RWPE2 (cell line): ENCODE measurements at regions not wholly inside any gene's neighbourhood (a gene's known extent, or its start where the extent isn't known, plus 50 kb on each side); places are given as distances from the start of the nearest gene placed in this dataset.

Experiments
- ATAC-seq: fragments of 200-7000 bp; cut with Tn5 transposase; 3 replicates; pipeline ENCODE4 v1.9.1; 2021; ENCODE audit warnings: low read depth
- DNase-seq: peaks from one replicate; pipeline ENCODE4 v3.0.0-alpha.2; 2020; ENCODE audit warnings: low spot score
- H3K27ac ChIP-seq: fragments of 450-650 bp; 2 replicates; pipeline ENCODE4 v1.5.1; 2017; ENCODE audit warnings: mild to moderate bottlenecking; ENCODE audit not compliant: poor library complexity, severe bottlenecking
- H3K27me3 ChIP-seq: fragments of 250-450 bp; sonication (Bioruptor Pico); 2 replicates; pipeline ENCODE4 v1.5.1; 2021; ENCODE audit warnings: mild to moderate bottlenecking, moderate library complexity; ENCODE audit not compliant: insufficient read depth, poor library complexity, severe bottlenecking
- H3K36me3 ChIP-seq: fragments of 250-450 bp; sonication (Bioruptor Pico); 2 replicates; pipeline ENCODE4 v1.5.1; 2020; ENCODE audit warnings: low read depth, mild to moderate bottlenecking, moderate library complexity
- H3K4me1 ChIP-seq: fragments of 250-450 bp; sonication (Bioruptor Pico); 2 replicates; pipeline ENCODE4 v1.5.1; 2021; ENCODE audit warnings: mild to moderate bottlenecking, moderate library complexity; ENCODE audit not compliant: insufficient read depth, poor library complexity, severe bottlenecking
- H3K4me3 ChIP-seq: fragments of 250-450 bp; sonication (Bioruptor Pico); 2 replicates; pipeline ENCODE4 v1.5.1; 2021; ENCODE audit warnings: mild to moderate bottlenecking, moderate library complexity; ENCODE audit not compliant: severe bottlenecking
- H3K9me3 ChIP-seq: fragments of 250-450 bp; sonication (Bioruptor Pico); 2 replicates; pipeline ENCODE4 v1.5.1; 2021; ENCODE audit warnings: mild to moderate bottlenecking, moderate library complexity; ENCODE audit not compliant: severe bottlenecking
- CTCF ChIP-seq: fragments of 450-650 bp; IDR thresholded peaks from one replicate; pipeline ENCODE4 v1.5.1; 2017; ENCODE audit warnings: mild to moderate bottlenecking, moderate library complexity; ENCODE audit not compliant: poor library complexity, severe bottlenecking

DNA sequence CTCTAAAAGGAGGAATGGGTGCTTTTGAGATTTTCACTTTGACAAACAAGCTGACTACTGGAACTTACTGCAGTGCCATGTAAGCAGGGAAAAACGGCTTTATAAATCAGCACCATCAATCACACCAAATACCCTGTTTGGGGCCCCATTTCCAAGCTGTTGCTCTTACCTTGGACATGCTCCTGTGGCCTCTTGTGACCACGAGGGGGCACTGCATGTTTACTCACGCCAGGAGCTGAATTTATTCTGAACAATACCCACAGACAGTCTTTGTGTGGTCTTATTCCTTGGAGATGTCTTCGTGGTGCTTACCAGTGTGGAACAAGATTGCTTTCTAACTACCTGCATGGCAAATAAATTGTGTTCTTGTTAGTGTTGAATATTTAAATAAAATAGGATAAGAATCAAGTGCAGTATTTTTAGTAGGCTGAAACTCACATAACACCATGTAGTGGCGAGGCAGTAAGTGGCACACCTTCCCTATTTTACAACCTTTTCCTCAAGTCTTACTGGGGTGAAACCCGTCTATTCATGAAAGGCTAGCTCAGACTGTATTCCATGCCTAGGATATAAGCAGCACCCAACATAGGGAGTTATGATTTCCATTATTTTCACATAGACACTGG, 155.5 kb upstream of the NMUR2 start:
- ATAC-seq (peak; percentile 66), DNase-seq (no peak)
- TF ChIP-seq CTCF: peak; percentile 87
- no peaks in the 10 kb centered on the region for H3K9me3 ChIP-seq
- H3K27me3 ChIP-seq: peaks cover 3% of the 10 kb centered on the region
- H3K4me3 ChIP-seq: no peak overlapping the region
- no peaks in the 10 kb centered on the region for H3K36me3 ChIP-seq
- H3K27ac ChIP-seq: no peak overlapping the region
- no peaks in the 10 kb centered on the region for H3K4me1 ChIP-seq

DNA sequence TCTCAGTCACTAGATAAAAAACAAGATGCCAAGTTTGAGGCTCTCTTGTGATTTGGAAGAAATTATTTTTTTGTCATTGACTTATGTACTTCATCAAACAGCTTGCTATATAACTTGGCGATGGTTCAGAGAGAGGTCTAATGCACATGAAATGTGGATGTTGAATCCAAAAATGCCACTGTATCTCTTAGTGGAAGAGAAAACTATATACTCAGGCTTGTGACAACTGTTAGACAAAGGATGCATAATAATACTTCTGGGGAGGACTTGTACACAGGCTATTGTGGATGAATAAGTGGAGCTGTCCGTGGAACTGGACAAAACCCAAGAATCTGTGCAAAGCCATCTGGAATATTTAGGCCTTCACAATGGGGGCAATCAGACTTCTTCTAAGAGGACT, 162.9 kb upstream of the NMUR2 start:
- H3K36me3 ChIP-seq: no peaks in the 10 kb centered on the region

DNA sequence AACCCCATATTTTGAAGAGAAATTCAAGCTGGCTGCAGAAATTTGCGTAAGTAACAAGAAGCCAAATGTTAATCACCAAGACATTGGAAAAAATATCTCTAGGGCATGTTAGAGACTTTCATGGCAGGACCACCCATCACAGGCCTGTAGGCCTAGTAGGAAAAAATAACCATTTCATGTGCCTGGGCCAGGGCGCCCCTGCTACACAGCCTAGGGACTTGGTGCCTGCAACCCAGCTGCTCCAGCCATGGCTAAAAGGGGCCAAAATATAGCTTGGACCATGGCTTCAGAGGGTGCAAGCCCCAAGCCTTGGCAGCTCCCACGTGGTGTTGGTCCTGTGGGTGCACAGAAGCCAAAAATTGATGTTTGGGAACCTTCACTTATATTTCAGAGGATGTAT, 167.7 kb upstream of the NMUR2 start:
- Histone ChIP-seq H3K27me3 (peaks cover 4% of the 10 kb centered on the region), H3K9me3 (no peaks in the 10 kb centered on the region), H3K4me3 (no peak overlapping the region), H3K27ac (no peak overlapping the region), H3K4me1 (no peaks in the 10 kb centered on the region), H3K36me3 (no peaks in the 10 kb centered on the region)
- DNase-seq: no peak
- ATAC-seq: no peak
- no peak for TF ChIP-seq CTCF

More for the DNA sequence above, 162.9 kb upstream of the NMUR2 start:
- ATAC-seq: no peak
- Histone ChIP-seq H3K4me3 (no peak overlapping the region), H3K9me3 (no peaks in the 10 kb centered on the region), H3K27ac (no peak overlapping the region), H3K4me1 (no peaks in the 10 kb centered on the region), H3K27me3 (peaks cover 15% of the 10 kb centered on the region)
- TF ChIP-seq CTCF: no peak
- DNase-seq: no peak

- Histone ChIP-seq H3K4me1 (no peaks in the 10 kb centered on the region), H3K27ac (no peak overlapping the region), H3K27me3 (no peaks in the 10 kb centered on the region), H3K36me3 (no peaks in the 10 kb centered on the region), H3K9me3 (no peaks in the 10 kb centered on the region), H3K4me3 (no peak overlapping the region)
- no peak for TF ChIP-seq CTCF
- ATAC-seq (no peak), DNase-seq (no peak)
These were observed 179.0 kb upstream of the NMUR2 start for GRCh38 chr5:152584103-152584502.

GRCh38 chr5:152592416-152592815, 187.3 kb upstream of the NMUR2 start:
- DNase-seq: no peak
- peak; percentile 21 for TF ChIP-seq CTCF
- Histone ChIP-seq H3K27ac (no peak overlapping the region), H3K4me3 (no peak overlapping the region), H3K36me3 (no peaks in the 10 kb centered on the region), H3K9me3 (no peaks in the 10 kb centered on the region), H3K27me3 (peaks cover 5% of the 10 kb centered on the region), H3K4me1 (no peaks in the 10 kb centered on the region)
- ATAC-seq: 0 out of 3 replicates have a peak, but pooled peaks have one; percentile 42
